ENCODE measurements at regions not wholly inside any gene's neighbourhood (a gene's known extent, or its start where the extent isn't known, plus 50 kb on each side); places are given as distances from the start of the nearest gene placed in this dataset.
"Not testable (repeated sequence)": the region's sequence is repeated elsewhere in the genome, so short reads cannot be mapped to it uniquely, and the experiment has no call there.

GRCh38 chr5:53160895-53161294 is 51.3 kb upstream of the MOCS2 start:
- Mint-ChIP-seq H3K9me3 (peaks cover 12% of the 10 kb centered on the region), H3K27me3 (peaks cover 1% of the 10 kb centered on the region), H3K27ac (peak overlapping the region; percentile 23), H3K4me1 (ENCODE audit: low read depth) (peaks cover 13% of the 10 kb centered on the region), H3K36me3 (ENCODE audit: low read depth) (no peaks in the 10 kb centered on the region), H3K4me3 (no peak overlapping the region)
- intact Hi-C loops (cut with micrococcal nuclease), result no loop called here

GRCh38 chr5:53161876-53162275 is 52.3 kb upstream of the MOCS2 start:
- Mint-ChIP-seq H3K4me3 (no peak overlapping the region), H3K27me3 (peaks cover 1% of the 10 kb centered on the region), H3K9me3 (peaks cover 4% of the 10 kb centered on the region), H3K27ac (no peak overlapping the region), H3K4me1 (ENCODE audit: low read depth) (peaks cover 17% of the 10 kb centered on the region), H3K36me3 (ENCODE audit: low read depth) (no peaks in the 10 kb centered on the region)
- intact Hi-C loops (cut with micrococcal nuclease), result no loop called here

GRCh38 chr5:53164478-53165165 is 55.1 kb upstream of the MOCS2 start:
- Mint-ChIP-seq H3K9me3 (no peaks in the 10 kb centered on the region), H3K4me1 (ENCODE audit: low read depth) (peaks cover 37% of the 10 kb centered on the region), H3K4me3 (no peak overlapping the region), H3K36me3 (ENCODE audit: low read depth) (no peaks in the 10 kb centered on the region), H3K27ac (no peak overlapping the region), H3K27me3 (peaks cover 1% of the 10 kb centered on the region)
- intact Hi-C loops (cut with micrococcal nuclease), result no loop called here

GRCh38 chr5:53165431-53166182 is 56.0 kb upstream of the MOCS2 start:
- H3K4me1 Mint-ChIP-seq (ENCODE audit: low read depth), result peaks cover 38% of the 10 kb centered on the region
- H3K27me3 Mint-ChIP-seq, result peaks cover 1% of the 10 kb centered on the region
- no peaks in the 10 kb centered on the region for H3K36me3 Mint-ChIP-seq (ENCODE audit: low read depth)
- H3K4me3 Mint-ChIP-seq, result no peak overlapping the region
- intact Hi-C loops (cut with micrococcal nuclease), result no loop called here
- no peak overlapping the region for H3K27ac Mint-ChIP-seq
- no peaks in the 10 kb centered on the region for H3K9me3 Mint-ChIP-seq

GRCh38 chr5:53166183-53166495 is 56.6 kb upstream of the MOCS2 start:
- no peak overlapping the region for H3K4me3 Mint-ChIP-seq
- H3K4me1 Mint-ChIP-seq (ENCODE audit: low read depth), result peaks cover 36% of the 10 kb centered on the region
- peaks cover 1% of the 10 kb centered on the region for H3K27me3 Mint-ChIP-seq
- no peak overlapping the region for H3K27ac Mint-ChIP-seq
- H3K36me3 Mint-ChIP-seq (ENCODE audit: low read depth), result no peaks in the 10 kb centered on the region
- intact Hi-C loops (cut with micrococcal nuclease), result no loop called here
- H3K9me3 Mint-ChIP-seq, result no peaks in the 10 kb centered on the region

- no peaks in the 10 kb centered on the region for H3K36me3 Mint-ChIP-seq (ENCODE audit: low read depth)
- H3K27me3 Mint-ChIP-seq, result no peaks in the 10 kb centered on the region
- H3K4me1 Mint-ChIP-seq (ENCODE audit: low read depth), result peaks cover 31% of the 10 kb centered on the region
- H3K27ac Mint-ChIP-seq, result peak overlapping the region; percentile 71
- H3K4me3 Mint-ChIP-seq, result peak overlapping the region; percentile 30
- no peaks in the 10 kb centered on the region for H3K9me3 Mint-ChIP-seq
- intact Hi-C loops (cut with micrococcal nuclease), result no loop called here
These were observed 58.3 kb upstream of the MOCS2 start for GRCh38 chr5:53167836-53168235.

- Mint-ChIP-seq H3K27ac (no peak overlapping the region), H3K4me1 (ENCODE audit: low read depth) (peaks cover 34% of the 10 kb centered on the region), H3K36me3 (ENCODE audit: low read depth) (no peaks in the 10 kb centered on the region), H3K9me3 (peaks cover 12% of the 10 kb centered on the region), H3K27me3 (no peaks in the 10 kb centered on the region), H3K4me3 (no peak overlapping the region)
- intact Hi-C loops (cut with micrococcal nuclease), result loop anchor here (5.0 to 10.0 kb wide), 3 partner anchors 265 to 1255 kb away; no protein-coding TSS in a partner anchor
These were observed 60.4 kb upstream of the MOCS2 start for GRCh38 chr5:53169933-53170332.

- peaks cover 21% of the 10 kb centered on the region for H3K9me3 Mint-ChIP-seq
- no peaks in the 10 kb centered on the region for H3K36me3 Mint-ChIP-seq (ENCODE audit: low read depth)
- intact Hi-C loops (cut with micrococcal nuclease), result loop anchor here (5.0 to 10.0 kb wide), 3 partner anchors 264 to 1254 kb away; no protein-coding TSS in a partner anchor
- no peak overlapping the region for H3K4me3 Mint-ChIP-seq
- H3K27ac Mint-ChIP-seq, result no peak overlapping the region
- H3K4me1 Mint-ChIP-seq (ENCODE audit: low read depth), result peaks cover 34% of the 10 kb centered on the region
- H3K27me3 Mint-ChIP-seq, result no peaks in the 10 kb centered on the region
These were observed 61.3 kb upstream of the MOCS2 start for GRCh38 chr5:53170746-53171349.

GRCh38 chr5:53172073-53172472 is 62.5 kb upstream of the MOCS2 start:
- not testable (repeated sequence) for H3K27me3 Mint-ChIP-seq; H3K4me3 Mint-ChIP-seq; H3K27ac Mint-ChIP-seq; H3K36me3 Mint-ChIP-seq (ENCODE audit: low read depth)
- peaks cover 28% of the 10 kb centered on the region for H3K4me1 Mint-ChIP-seq (ENCODE audit: low read depth)
- peaks cover 21% of the 10 kb centered on the region for H3K9me3 Mint-ChIP-seq
- intact Hi-C loops (cut with micrococcal nuclease), result loop anchor here (5.0 to 10.0 kb wide), 3 partner anchors 263 to 1253 kb away; no protein-coding TSS in a partner anchor

GRCh38 chr5:53172630-53173029 is 63.1 kb upstream of the MOCS2 start:
- Mint-ChIP-seq H3K36me3 (ENCODE audit: low read depth) (no peaks in the 10 kb centered on the region), H3K27me3 (no peaks in the 10 kb centered on the region), H3K4me1 (ENCODE audit: low read depth) (peaks cover 23% of the 10 kb centered on the region), H3K9me3 (peaks cover 21% of the 10 kb centered on the region), H3K27ac (no peak overlapping the region), H3K4me3 (no peak overlapping the region)
- intact Hi-C loops (cut with micrococcal nuclease), result loop anchor here (5.0 to 10.0 kb wide), 3 partner anchors 262 to 1252 kb away; no protein-coding TSS in a partner anchor

GRCh38 chr5:53173083-53173482 is 63.5 kb upstream of the MOCS2 start:
- H3K27me3 Mint-ChIP-seq, result no peaks in the 10 kb centered on the region
- no peak overlapping the region for H3K4me3 Mint-ChIP-seq
- H3K4me1 Mint-ChIP-seq (ENCODE audit: low read depth), result peaks cover 19% of the 10 kb centered on the region
- H3K9me3 Mint-ChIP-seq, result peaks cover 21% of the 10 kb centered on the region
- intact Hi-C loops (cut with micrococcal nuclease), result loop anchor here (5.0 to 10.0 kb wide), 3 partner anchors 262 to 1252 kb away; no protein-coding TSS in a partner anchor
- H3K27ac Mint-ChIP-seq, result no peak overlapping the region
- no peaks in the 10 kb centered on the region for H3K36me3 Mint-ChIP-seq (ENCODE audit: low read depth)

GRCh38 chr5:53178830-53179229 is 69.3 kb upstream of the MOCS2 start:
- no peak overlapping the region for H3K27ac Mint-ChIP-seq
- intact Hi-C loops (cut with micrococcal nuclease), result loop anchor here (10.0 kb wide), 2 partner anchors 256 to 1246 kb away; no protein-coding TSS in a partner anchor
- H3K4me3 Mint-ChIP-seq, result no peak overlapping the region
- H3K9me3 Mint-ChIP-seq, result peaks cover 20% of the 10 kb centered on the region
- peaks cover 21% of the 10 kb centered on the region for H3K4me1 Mint-ChIP-seq (ENCODE audit: low read depth)
- no peaks in the 10 kb centered on the region for H3K27me3 Mint-ChIP-seq
- H3K36me3 Mint-ChIP-seq (ENCODE audit: low read depth), result no peaks in the 10 kb centered on the region

GRCh38 chr5:53179691-53180090 is 70.1 kb upstream of the MOCS2 start:
- H3K4me3 Mint-ChIP-seq, result no peak overlapping the region
- peaks cover 12% of the 10 kb centered on the region for H3K9me3 Mint-ChIP-seq
- H3K4me1 Mint-ChIP-seq (ENCODE audit: low read depth), result peaks cover 24% of the 10 kb centered on the region
- no peaks in the 10 kb centered on the region for H3K36me3 Mint-ChIP-seq (ENCODE audit: low read depth)
- no peak overlapping the region for H3K27ac Mint-ChIP-seq
- intact Hi-C loops (cut with micrococcal nuclease), result loop anchor here (10.0 kb wide), 2 partner anchors 255 to 1245 kb away; no protein-coding TSS in a partner anchor
- no peaks in the 10 kb centered on the region for H3K27me3 Mint-ChIP-seq

GRCh38 chr5:53180538-53180937 is 71.0 kb upstream of the MOCS2 start:
- intact Hi-C loops (cut with micrococcal nuclease), result no loop called here
- no peaks in the 10 kb centered on the region for H3K27me3 Mint-ChIP-seq
- H3K36me3 Mint-ChIP-seq (ENCODE audit: low read depth), result no peaks in the 10 kb centered on the region
- H3K9me3 Mint-ChIP-seq, result peaks cover 3% of the 10 kb centered on the region
- no peak overlapping the region for H3K4me3 Mint-ChIP-seq
- H3K27ac Mint-ChIP-seq, result no peak overlapping the region
- peaks cover 24% of the 10 kb centered on the region for H3K4me1 Mint-ChIP-seq (ENCODE audit: low read depth)

Data from dendritic cell treated with granulocyte-macrophage colony-stimulating factor and Interleukin-4, amounts not matched to agents 40 ng/mL and 50 ng/mL, for 4 days (primary cell).